Gastroesophageal sphincter (tissue), 4 donors: ENCODE measurements at regions not wholly inside any gene's neighbourhood (a gene's known extent, or its start where the extent isn't known, plus 50 kb on each side); places are given as distances from the start of the nearest gene placed in this dataset.
"Not testable (repeated sequence)": the region's sequence is repeated elsewhere in the genome, so short reads cannot be mapped to it uniquely, and the experiment has no call there.

Source experiments
- ATAC-seq: fragments of 150-250 bp; one replicate; pipeline ENCODE4 v1.9.1; 2016; ENCODE audit warnings: mild to moderate bottlenecking, moderate library complexity
- H3K27ac ChIP-seq, 4 donors: fragments of 200-600 bp; sonication (generic) in 3 of 4; 1 replicate in 3 of 4; 2 replicates in 1 of 4; pipeline ENCODE4 v1.5.1; 2016 to 2019
- H3K27me3 ChIP-seq: fragments of 200-600 bp; sonication (generic); one replicate; pipeline ENCODE4 v1.5.1; 2019
- H3K36me3 ChIP-seq, 2 donors: fragments of 200-600 bp; sonication (generic); one replicate each; pipeline ENCODE4 v1.5.1; 2019; ENCODE audit warnings: control low read depth in 1 of 2
- H3K4me1 ChIP-seq, 3 donors: fragments of 200-600 bp; sonication (generic); 1 replicate in 2 of 3; 2 replicates in 1 of 3; pipeline ENCODE4 v1.5.1; 2016 to 2019; ENCODE audit warnings: control low read depth in 2 of 3
- H3K4me3 ChIP-seq, 2 donors: fragments of 200-600 bp; sonication (generic); one replicate each; pipeline ENCODE4 v1.5.1; 2019; ENCODE audit warnings: mild to moderate bottlenecking in 1 of 2, moderate library complexity in 1 of 2
- H3K9me3 ChIP-seq, 3 donors: fragments of 200-600 bp; sonication (generic); one replicate each; pipeline ENCODE4 v1.5.1; 2017 to 2019; ENCODE audit warnings: control low read depth in 2 of 3
- EP300 ChIP-seq: sonication (generic); formaldehyde crosslinking; IDR thresholded peaks from one replicate; pipeline ENCODE4 v1.6.1; 2017; ENCODE audit warnings: antibody characterized with exemption, mild to moderate bottlenecking
- POLR2A ChIP-seq, 2 donors: fragments of 450-650 bp; IDR thresholded peaks; one replicate each; pipeline ENCODE4 v1.6.1; 2017; ENCODE audit warnings: antibody characterized with exemption in 2 of 2, mild to moderate bottlenecking in 2 of 2, moderate library complexity in 1 of 2
- POLR2AphosphoS5 ChIP-seq: sonication (generic); formaldehyde crosslinking; IDR thresholded peaks from one replicate; pipeline ENCODE4 v1.6.1; 2017; ENCODE audit warnings: antibody characterized with exemption
- WGBS, 2 donors: methylation state at CpG; one replicate each; pipeline ENCODE4 v1.1.5; 2018; ENCODE audit warnings: low coverage in 1 of 2; 5-methylcytosine and 5-hydroxymethylcytosine counted together
- TF ChIP-seq, protein P1 (sequence below), 4 experiments: fragments of 200-600 bp in 2 of 4; fragments of 450-650 bp in 2 of 4; sonication (generic) in 1 of 4; IDR thresholded peaks; one replicate each; pipeline ENCODE4 v1.5.1; 2017 to 2019; ENCODE audit warnings: antibody characterized with exemption in 4 of 4, mild to moderate bottlenecking in 2 of 4, moderate library complexity in 2 of 4

GRCh38 chr13:53447863-53448262 is 419.2 kb downstream of the OLFM4 start:
- TF ChIP-seq EP300 (no peak), POLR2AphosphoS5 (no peak)
- TF ChIP-seq, protein P1, sequence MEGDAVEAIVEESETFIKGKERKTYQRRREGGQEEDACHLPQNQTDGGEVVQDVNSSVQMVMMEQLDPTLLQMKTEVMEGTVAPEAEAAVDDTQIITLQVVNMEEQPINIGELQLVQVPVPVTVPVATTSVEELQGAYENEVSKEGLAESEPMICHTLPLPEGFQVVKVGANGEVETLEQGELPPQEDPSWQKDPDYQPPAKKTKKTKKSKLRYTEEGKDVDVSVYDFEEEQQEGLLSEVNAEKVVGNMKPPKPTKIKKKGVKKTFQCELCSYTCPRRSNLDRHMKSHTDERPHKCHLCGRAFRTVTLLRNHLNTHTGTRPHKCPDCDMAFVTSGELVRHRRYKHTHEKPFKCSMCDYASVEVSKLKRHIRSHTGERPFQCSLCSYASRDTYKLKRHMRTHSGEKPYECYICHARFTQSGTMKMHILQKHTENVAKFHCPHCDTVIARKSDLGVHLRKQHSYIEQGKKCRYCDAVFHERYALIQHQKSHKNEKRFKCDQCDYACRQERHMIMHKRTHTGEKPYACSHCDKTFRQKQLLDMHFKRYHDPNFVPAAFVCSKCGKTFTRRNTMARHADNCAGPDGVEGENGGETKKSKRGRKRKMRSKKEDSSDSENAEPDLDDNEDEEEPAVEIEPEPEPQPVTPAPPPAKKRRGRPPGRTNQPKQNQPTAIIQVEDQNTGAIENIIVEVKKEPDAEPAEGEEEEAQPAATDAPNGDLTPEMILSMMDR (IDR thresholded peaks at IDR 0.05), result no peak
- Histone ChIP-seq H3K27me3 (no peaks in the 10 kb centered on the region), H3K4me3 (no peak overlapping the region), H3K9me3 (peaks cover 0 to 11% (median 0%) of the 10 kb centered on the region in 3 donors), H3K4me1 (peaks cover 0 to 9% (median 0%) of the 10 kb centered on the region in 3 donors), H3K27ac (no peak overlapping the region), H3K36me3 (no peaks in the 10 kb centered on the region)
- no peak for ATAC-seq
- WGBS, 2 donors, result 45 to 74% methylated on average over 1 to 5 of the region's 5 CpGs

DNA sequence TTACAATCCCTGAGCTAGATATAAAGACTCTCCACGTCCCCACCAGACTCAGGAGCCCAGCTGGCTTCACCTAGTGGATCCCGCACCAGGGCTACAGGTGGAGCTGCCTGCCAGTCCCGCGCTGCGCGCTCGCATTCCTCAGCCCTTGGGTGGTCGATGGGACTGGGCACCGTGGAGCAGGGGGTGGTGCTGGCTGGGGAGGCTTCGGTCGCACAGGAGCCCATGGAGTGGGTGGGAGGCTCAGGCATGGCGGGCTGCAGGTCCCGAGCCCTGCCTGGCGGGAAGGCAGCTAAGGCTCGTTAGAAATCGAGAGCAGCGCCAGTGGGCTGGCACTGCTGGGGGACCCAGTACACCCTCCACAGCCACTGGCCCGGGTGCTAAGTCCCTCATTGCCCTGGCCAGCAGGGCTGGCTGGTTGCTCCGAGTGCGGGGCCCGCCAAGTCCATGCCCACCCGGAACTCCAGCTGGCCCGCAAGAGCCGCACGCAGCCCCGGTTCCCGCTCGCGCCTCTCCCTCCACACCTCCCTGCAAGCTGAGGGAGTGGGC is 423.7 kb downstream of the OLFM4 start:
- H3K27me3 ChIP-seq, ATAC-seq, H3K36me3 ChIP-seq, H3K27ac ChIP-seq, H3K4me3 ChIP-seq, H3K4me1 ChIP-seq: not testable (repeated sequence)
- no CpG with 5 or more reads among the region's 29 CpGs for WGBS, 2 donors
- peaks cover 0 to 11% (median 0%) of the 10 kb centered on the region in 3 donors for H3K9me3 ChIP-seq

GRCh38 chr13:53460796-53461195 is 432.2 kb downstream of the OLFM4 start:
- 40 to 50% methylated on average over 1 of the region's 1 CpG for WGBS, 2 donors
- no peak for TF ChIP-seq POLR2AphosphoS5
- no peak for TF ChIP-seq POLR2A (IDR thresholded peaks at IDR 0.05)
- TF ChIP-seq, protein P1 (IDR thresholded peaks at IDR 0.05), result no peak
- TF ChIP-seq EP300, result no peak
- no peak overlapping the region for H3K4me3 ChIP-seq
- H3K27ac ChIP-seq, result no peak overlapping the region
- H3K4me1 ChIP-seq, result no peaks in the 10 kb centered on the region
- no peaks in the 10 kb centered on the region for H3K27me3 ChIP-seq
- no peak for ATAC-seq
- no peaks in the 10 kb centered on the region for H3K9me3 ChIP-seq
- H3K36me3 ChIP-seq, result no peaks in the 10 kb centered on the region

GRCh38 chr13:53463106-53463505 is 434.5 kb downstream of the OLFM4 start:
- H3K27me3 ChIP-seq, result no peaks in the 10 kb centered on the region
- H3K27ac ChIP-seq, result no peak overlapping the region
- no peaks in the 10 kb centered on the region for H3K36me3 ChIP-seq
- H3K9me3 ChIP-seq, result no peaks in the 10 kb centered on the region
- H3K4me1 ChIP-seq, result no peaks in the 10 kb centered on the region
- no peak for ATAC-seq
- 82 to 87% methylated on average over 3 of the region's 3 CpGs for WGBS, 2 donors
- no peak overlapping the region for H3K4me3 ChIP-seq
- no peak for TF ChIP-seq POLR2A (IDR thresholded peaks at IDR 0.05)
- TF ChIP-seq, protein P1 (IDR thresholded peaks at IDR 0.05), result no peak
- TF ChIP-seq EP300, result no peak
- no peak for TF ChIP-seq POLR2AphosphoS5

DNA sequence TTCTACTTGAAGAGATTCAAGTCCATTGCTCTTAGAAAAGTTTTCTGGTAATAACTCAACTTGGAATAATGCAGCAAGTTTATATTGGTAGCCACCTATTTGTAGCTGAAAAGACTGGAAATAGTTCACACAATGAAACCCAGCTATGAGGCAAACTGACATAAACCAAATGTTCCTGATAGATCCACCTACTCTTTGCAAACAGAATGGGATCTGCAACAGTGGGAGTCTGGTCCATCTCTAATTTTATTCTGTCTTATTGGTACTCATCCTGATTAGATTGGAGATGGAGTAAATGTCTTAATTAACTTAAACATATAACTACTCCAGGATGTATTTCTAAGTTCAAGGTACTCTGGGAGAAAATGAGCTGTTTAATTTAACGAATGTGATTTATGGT is 438.0 kb downstream of the OLFM4 start:
- Histone ChIP-seq H3K36me3 (no peaks in the 10 kb centered on the region), H3K27ac (no peak overlapping the region), H3K4me1 (no peaks in the 10 kb centered on the region), H3K4me3 (no peak overlapping the region), H3K27me3 (no peaks in the 10 kb centered on the region), H3K9me3 (no peaks in the 10 kb centered on the region)
- no peak for ATAC-seq
- WGBS, 2 donors, result 75 to 78% methylated on average over 1 of the region's 1 CpG
- TF ChIP-seq POLR2AphosphoS5 (no peak), EP300 (no peak), POLR2A (IDR thresholded peaks at IDR 0.05) (no peak)
- TF ChIP-seq, protein P1 (IDR thresholded peaks at IDR 0.05), result no peak
